ENCODE measurements at regions not wholly inside any gene's neighbourhood (a gene's known extent, or its start where the extent isn't known, plus 50 kb on each side); places are given as distances from the start of the nearest gene placed in this dataset.

- DNase-seq: no peak
- Histone ChIP-seq H3K36me3 (no peaks in the 10 kb centered on the region), H3K27ac (no peak overlapping the region), H3K4me1 (no peaks in the 10 kb centered on the region), H3K4me3 (replicated peaks in 1 of 3) (no peak overlapping the region), H3K27me3 (no peaks in the 10 kb centered on the region), H3K9me3 (no peaks in the 10 kb centered on the region)
- intact Hi-C loops (cut with DNase I): no loop called here
- WGBS, 2 donors: 56 to 63% methylated on average over 2 of the region's 2 CpGs
- TF ChIP-seq POLR2A (IDR thresholded peaks at IDR 0.05): no peak
- TF ChIP-seq, protein P1, sequence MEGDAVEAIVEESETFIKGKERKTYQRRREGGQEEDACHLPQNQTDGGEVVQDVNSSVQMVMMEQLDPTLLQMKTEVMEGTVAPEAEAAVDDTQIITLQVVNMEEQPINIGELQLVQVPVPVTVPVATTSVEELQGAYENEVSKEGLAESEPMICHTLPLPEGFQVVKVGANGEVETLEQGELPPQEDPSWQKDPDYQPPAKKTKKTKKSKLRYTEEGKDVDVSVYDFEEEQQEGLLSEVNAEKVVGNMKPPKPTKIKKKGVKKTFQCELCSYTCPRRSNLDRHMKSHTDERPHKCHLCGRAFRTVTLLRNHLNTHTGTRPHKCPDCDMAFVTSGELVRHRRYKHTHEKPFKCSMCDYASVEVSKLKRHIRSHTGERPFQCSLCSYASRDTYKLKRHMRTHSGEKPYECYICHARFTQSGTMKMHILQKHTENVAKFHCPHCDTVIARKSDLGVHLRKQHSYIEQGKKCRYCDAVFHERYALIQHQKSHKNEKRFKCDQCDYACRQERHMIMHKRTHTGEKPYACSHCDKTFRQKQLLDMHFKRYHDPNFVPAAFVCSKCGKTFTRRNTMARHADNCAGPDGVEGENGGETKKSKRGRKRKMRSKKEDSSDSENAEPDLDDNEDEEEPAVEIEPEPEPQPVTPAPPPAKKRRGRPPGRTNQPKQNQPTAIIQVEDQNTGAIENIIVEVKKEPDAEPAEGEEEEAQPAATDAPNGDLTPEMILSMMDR (IDR thresholded peaks at IDR 0.05): no peak
These were observed 492.4 kb downstream of the COL11A1 start for GRCh38 chr1:102615896-102616295.

GRCh38 chr1:102595106-102595505 is 513.2 kb downstream of the COL11A1 start:
- Histone ChIP-seq H3K27ac (no peak overlapping the region), H3K9me3 (no peaks in the 10 kb centered on the region), H3K4me3 (replicated peaks in 1 of 3) (no peak overlapping the region), H3K4me1 (no peaks in the 10 kb centered on the region), H3K27me3 (no peaks in the 10 kb centered on the region), H3K36me3 (no peaks in the 10 kb centered on the region)
- TF ChIP-seq, protein P1 (IDR thresholded peaks at IDR 0.05): no peak
- no peak for TF ChIP-seq POLR2A (IDR thresholded peaks at IDR 0.05)
- WGBS, 2 donors: 93 to 94% methylated on average over 2 of the region's 2 CpGs
- no peak for DNase-seq
- intact Hi-C loops (cut with DNase I): no loop called here

GRCh38 chr1:102593276-102593675 is 515.0 kb downstream of the COL11A1 start:
- intact Hi-C loops (cut with DNase I): no loop called here
- Histone ChIP-seq H3K4me1 (no peaks in the 10 kb centered on the region), H3K27me3 (no peaks in the 10 kb centered on the region), H3K36me3 (no peaks in the 10 kb centered on the region), H3K9me3 (no peaks in the 10 kb centered on the region), H3K4me3 (replicated peaks in 1 of 3) (no peak overlapping the region), H3K27ac (no peak overlapping the region)
- no peak for DNase-seq
- TF ChIP-seq POLR2A (IDR thresholded peaks at IDR 0.05): no peak
- TF ChIP-seq, protein P1 (IDR thresholded peaks at IDR 0.05): no peak

DNA sequence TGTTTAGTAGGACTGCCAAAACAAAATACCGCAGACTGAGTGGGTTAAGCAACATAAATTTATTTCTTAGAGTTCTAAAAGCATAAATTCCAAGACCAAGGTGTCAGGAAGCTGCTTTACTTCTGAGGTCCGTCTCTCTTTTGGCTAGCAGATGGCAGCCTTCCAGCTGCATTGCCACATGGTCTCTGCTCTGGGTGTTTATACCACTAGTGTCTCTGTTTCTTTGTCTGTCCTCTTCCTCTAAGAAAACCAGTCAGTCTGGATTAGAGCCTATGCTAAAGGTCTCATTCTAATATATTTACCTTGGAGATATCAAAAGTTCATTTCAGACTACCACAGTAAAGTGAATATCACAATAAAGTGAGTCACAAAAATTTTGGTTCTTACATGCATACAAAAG is 519.8 kb downstream of the COL11A1 start:
- no peaks in the 10 kb centered on the region for H3K27me3 ChIP-seq
- no peaks in the 10 kb centered on the region for H3K4me1 ChIP-seq
- H3K27ac ChIP-seq: no peak overlapping the region
- no peak for DNase-seq
- no peak overlapping the region for H3K4me3 ChIP-seq (replicated peaks in 1 of 3)
- no peaks in the 10 kb centered on the region for H3K36me3 ChIP-seq
- TF ChIP-seq, protein P1 (IDR thresholded peaks at IDR 0.05): no peak
- no peak for TF ChIP-seq POLR2A (IDR thresholded peaks at IDR 0.05)
- H3K9me3 ChIP-seq: no peaks in the 10 kb centered on the region
- WGBS, 2 donors: 56 to 62% methylated on average over 2 of the region's 2 CpGs
- intact Hi-C loops (cut with DNase I): no loop called here

DNA sequence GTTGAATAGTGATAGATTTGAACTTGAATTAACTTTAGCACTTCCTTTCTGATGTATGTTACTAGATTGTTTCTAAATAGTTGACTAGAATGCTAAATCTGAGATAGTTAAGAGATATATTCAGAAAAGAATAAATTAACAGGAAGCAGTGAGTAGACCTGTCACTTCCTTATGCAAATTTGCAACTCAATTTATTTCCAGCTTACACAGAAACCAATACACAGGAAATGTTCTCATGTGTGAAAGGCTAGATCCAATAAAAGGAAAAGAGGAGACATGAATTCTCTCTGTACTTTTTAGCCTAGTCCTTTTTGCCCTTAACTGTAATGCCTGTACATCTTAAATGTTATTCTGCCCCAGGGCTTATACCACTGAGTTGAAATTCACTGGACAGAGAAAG is 522.3 kb downstream of the COL11A1 start:
- no peaks in the 10 kb centered on the region for H3K4me1 ChIP-seq
- H3K27me3 ChIP-seq: no peaks in the 10 kb centered on the region
- no peaks in the 10 kb centered on the region for H3K9me3 ChIP-seq
- H3K27ac ChIP-seq: no peak overlapping the region
- no peak for DNase-seq
- H3K4me3 ChIP-seq (replicated peaks in 1 of 3): no peak overlapping the region
- H3K36me3 ChIP-seq: no peaks in the 10 kb centered on the region
- intact Hi-C loops (cut with DNase I): no loop called here
- TF ChIP-seq POLR2A (IDR thresholded peaks at IDR 0.05): no peak
- TF ChIP-seq, protein P1 (IDR thresholded peaks at IDR 0.05): no peak

Data from thyroid gland (tissue), 4 donors.